GM18858 (cell line): ENCODE measurements at regions not wholly inside any gene's neighbourhood (a gene's known extent, or its start where the extent isn't known, plus 50 kb on each side); places are given as distances from the start of the nearest gene placed in this dataset.
"Not testable (repeated sequence)": the region's sequence is repeated elsewhere in the genome, so short reads cannot be mapped to it uniquely, and the experiment has no call there.

ENCODE experiments used
- ATAC-seq: cut with Tn5 transposase; IDR thresholded peaks from one replicate; pipeline ENCODE4 v1.9.1; 2021; ENCODE audit not compliant: unreplicated experiment

DNA sequence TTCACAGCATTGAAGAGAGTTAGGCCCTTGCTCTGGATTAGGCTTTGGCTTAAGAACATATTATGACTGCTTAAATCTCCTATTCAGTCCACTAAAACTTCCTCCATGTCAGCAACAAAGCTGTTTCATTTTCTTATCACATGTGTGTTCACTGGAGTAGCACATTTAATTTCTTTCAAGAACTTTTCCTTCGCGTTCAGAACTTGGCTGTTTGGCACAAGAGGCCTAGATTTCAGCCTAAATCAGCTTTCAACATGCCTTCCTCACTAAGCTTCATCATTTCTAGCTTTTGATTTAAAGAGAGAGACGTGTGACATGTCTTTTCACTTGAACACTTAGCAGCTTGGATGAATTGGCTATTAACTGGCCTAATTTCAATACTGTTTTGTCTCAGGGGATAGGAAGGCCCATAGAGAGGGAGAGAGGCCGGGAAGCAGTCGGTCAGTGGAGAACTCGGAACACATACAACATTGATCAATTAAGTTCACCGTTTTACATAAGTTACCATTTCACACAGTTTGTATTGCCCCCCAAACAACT, 885.2 kb upstream of the AUTS2 start:
- ATAC-seq, result no peak

GRCh38 chr7:68714135-68714534, 884.1 kb upstream of the AUTS2 start:
- not testable (repeated sequence) for ATAC-seq

- no peak for ATAC-seq
Observed at GRCh38 chr7:68715907-68716306, 882.4 kb upstream of the AUTS2 start.

GRCh38 chr7:68717176-68717575, 881.1 kb upstream of the AUTS2 start:
- no peak for ATAC-seq

GRCh38 chr7:68718097-68718551, 880.2 kb upstream of the AUTS2 start:
- no peak for ATAC-seq

DNA sequence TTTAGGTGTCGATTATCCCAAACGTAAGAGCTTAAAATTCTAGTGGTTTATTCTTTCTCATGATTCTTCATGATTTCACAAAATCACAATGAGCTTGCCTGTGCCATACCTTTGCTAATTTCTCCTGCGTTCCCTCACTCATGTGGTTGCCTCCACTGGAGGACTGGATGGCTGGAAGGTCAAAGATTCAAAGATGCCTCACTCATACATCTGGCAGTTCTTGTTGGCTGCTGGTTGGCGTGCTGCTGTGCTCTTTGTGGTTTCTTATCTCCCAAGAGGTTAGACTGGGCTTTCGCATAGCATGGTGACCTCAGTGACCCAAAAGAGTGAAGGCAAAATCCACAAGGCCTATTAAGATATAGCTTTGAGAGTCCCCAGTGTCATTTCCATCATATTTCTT, 877.6 kb upstream of the AUTS2 start:
- ATAC-seq, result no peak

DNA sequence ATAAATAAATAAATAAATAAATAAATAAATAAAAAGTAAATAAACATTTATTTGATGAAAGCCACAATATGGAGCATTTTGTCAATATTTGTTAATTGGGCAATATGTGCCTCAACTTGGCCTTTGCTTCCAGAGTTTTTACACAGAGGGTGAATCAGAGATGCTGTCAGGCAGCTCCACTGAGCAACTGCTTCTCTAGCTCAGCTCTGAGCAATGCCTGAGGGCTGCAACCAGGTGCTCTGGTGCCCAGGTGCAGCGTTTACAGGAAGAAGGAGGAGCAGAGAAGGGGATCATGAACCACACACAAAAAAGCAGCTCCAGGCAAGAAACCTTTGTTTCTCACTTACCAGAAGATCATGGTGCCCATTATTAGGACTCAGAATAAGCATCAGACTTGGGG, 876.2 kb upstream of the AUTS2 start:
- ATAC-seq, result no peak

GRCh38 chr7:68724965-68725364, 873.3 kb upstream of the AUTS2 start:
- no peak for ATAC-seq

GRCh38 chr7:68725843-68726785, 872.2 kb upstream of the AUTS2 start:
- ATAC-seq, result no peak

- ATAC-seq, result not testable (repeated sequence)
Observed at GRCh38 chr7:68728720-68729119, 869.6 kb upstream of the AUTS2 start.

- ATAC-seq, result no peak
Observed at GRCh38 chr7:68729371-68729770, 868.9 kb upstream of the AUTS2 start.

GRCh38 chr7:68730194-68730593, 868.1 kb upstream of the AUTS2 start:
- no peak for ATAC-seq

- no peak for ATAC-seq
Observed at GRCh38 chr7:68730964-68731363, 867.3 kb upstream of the AUTS2 start.

- ATAC-seq, result no peak
Observed at GRCh38 chr7:68733219-68734153, 864.8 kb upstream of the AUTS2 start.

- no peak for ATAC-seq
Observed at GRCh38 chr7:68734431-68734830, 863.8 kb upstream of the AUTS2 start.

- ATAC-seq, result no peak
Observed at GRCh38 chr7:68739306-68739705, 859.0 kb upstream of the AUTS2 start.

DNA sequence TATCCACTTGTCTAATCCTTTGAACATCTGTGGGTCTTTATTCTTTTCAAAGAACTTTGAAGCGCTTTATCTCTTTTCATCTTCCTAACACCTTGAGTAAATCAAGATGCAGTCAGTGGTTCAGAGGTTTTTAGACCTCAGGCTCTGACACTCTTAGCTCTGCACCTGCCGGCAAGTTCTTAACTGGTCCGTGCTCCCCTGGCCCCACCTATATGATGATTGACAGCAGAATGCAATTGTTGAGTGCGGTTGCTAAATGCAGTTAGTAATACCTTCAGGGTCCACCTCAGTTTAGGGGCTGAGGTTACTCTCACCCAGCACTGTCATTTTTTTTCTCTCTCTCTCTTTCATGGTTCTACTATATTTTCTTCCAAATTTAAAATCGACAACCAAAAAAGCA, 854.2 kb upstream of the AUTS2 start:
- ATAC-seq, result no peak

DNA sequence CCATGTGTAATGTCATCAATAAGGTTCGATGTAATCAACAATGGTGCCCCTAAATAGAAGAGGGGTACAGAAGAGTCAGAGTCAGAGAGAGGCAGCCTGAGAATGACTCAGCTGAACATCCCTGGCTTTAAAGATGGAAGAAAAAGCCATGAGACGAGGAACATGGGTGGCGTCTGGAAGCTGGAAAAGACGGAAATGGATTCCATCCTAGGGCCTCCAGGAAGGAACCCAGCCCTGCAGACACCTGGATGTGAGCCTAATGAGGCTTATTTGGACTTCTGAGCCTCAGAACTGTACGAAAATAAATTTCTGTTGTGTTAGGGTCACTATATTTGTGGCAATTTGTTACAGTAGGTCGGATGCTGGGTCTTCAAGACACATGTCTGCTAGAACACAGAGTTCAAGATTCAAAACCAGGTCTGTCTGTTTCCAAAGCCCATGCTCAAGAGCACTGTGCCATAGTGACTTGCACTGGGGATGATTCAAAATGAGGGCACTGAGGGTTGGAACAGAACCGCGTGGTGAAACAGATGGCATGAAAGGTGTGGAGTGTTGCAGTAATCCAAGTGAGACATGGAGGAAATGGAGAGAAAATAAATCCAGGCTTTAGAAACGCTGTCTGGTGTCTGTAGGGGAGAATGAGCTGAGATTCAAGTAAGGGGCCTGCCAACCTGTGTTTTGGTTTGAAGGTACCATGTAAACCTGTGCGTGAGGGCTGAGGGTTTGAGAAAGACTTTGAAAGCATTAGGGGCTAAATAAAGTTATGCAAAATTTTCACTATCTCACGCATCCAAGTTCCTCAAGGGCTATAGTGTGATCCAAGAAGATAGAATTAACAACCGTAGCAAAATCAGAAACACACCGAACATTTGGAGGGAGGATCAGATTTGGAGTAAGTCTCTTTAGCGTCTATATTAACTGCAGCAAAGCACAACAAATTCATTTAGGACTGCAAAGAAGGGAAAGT, 849.1 kb upstream of the AUTS2 start:
- ATAC-seq, result no peak

GRCh38 chr7:68752485-68753178, 845.6 kb upstream of the AUTS2 start:
- ATAC-seq, result no peak

DNA sequence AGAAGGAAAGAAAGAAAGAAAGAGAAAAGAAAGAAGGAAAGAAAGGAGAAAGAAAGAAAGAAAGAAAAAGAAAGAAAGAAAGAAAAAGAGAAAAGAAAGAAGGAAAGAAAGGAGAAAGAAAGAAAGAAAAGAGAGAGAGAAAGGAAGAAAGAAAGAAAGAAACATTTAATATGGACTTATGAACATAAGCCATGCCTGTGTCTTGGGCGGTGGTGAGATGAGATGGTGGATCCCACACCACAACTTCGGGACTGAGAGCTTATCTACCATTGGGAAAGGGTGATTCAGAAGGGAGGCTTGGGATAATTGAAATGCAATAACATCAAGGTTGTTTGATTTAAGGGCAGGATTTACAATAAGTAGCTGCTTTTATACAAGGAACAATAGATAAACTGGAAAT, 843.9 kb upstream of the AUTS2 start:
- ATAC-seq, result no peak
